A549 (cell line): ENCODE measurements at regions not wholly inside any gene's neighbourhood (a gene's known extent, or its start where the extent isn't known, plus 50 kb on each side); places are given as distances from the start of the nearest gene placed in this dataset.

Source experiments
- ATAC-seq, 2 experiments: fragments of 200-7000 bp in 1 of 2; fragments of >200 bp in 1 of 2; cut with Nextera tagmentation in 1 of 2; cut with Tn5 transposase in 1 of 2; 3 replicates each; pipeline versions ENCODE4 v1.8.0 to v1.9.1; 2018 to 2020; ENCODE audit warnings: mild to moderate bottlenecking in 1 of 2, moderate library complexity in 1 of 2
- CTCF ChIA-PET: fragments of 300-600 bp; sonication (Branson Sonifier 250); formaldehyde crosslinking; extraction: SDS; loops from one replicate; lab custom pipeline; 2021; ENCODE audit warnings: antibody characterized with exemption, inconsistent platforms; lab: Yijun Ruan, JAX
- POLR2A ChIA-PET: fragments of 350-600 bp; formaldehyde crosslinking; extraction: SDS; loops from one replicate; lab custom pipeline; 2021; ENCODE audit warnings: antibody characterized with exemption, inconsistent platforms; lab: Yijun Ruan, JAX
- DNase-seq, 2 experiments: peaks; one replicate each; pipeline versions ENCODE4 v3.0.0 to v3.0.0-alpha.2; 2011 to 2016; ENCODE audit warnings: low read depth in 1 of 2, low spot score in 1 of 2
- FAIRE-seq: peaks from 2 replicates; lab custom pipeline; 2011; peaks lifted over from hg19 to GRCh38; lab: Jason Lieb, UNC
- H3K27ac ChIP-seq, 2 experiments: fragments of >200 bp; sonication (Bioruptor Twin); formaldehyde crosslinking; 3 replicates each; pipeline ENCODE4 v1.5.1; 2016 to 2017
- H3K4me1 ChIP-seq: fragments of >200 bp; sonication (Bioruptor Twin); formaldehyde crosslinking; 3 replicates; pipeline ENCODE4 v1.6.1; 2016
- H3K4me2 ChIP-seq: fragments of >200 bp; sonication (Bioruptor Twin); formaldehyde crosslinking; 3 replicates; pipeline ENCODE4 v1.6.1; 2016
- H3K4me3 ChIP-seq: fragments of >200 bp; sonication (Bioruptor Twin); formaldehyde crosslinking; 3 replicates; pipeline ENCODE4 v1.5.1; 2016
- H3K9me3 ChIP-seq: fragments of >200 bp; sonication (Bioruptor Twin); formaldehyde crosslinking; 3 replicates; pipeline ENCODE4 v1.6.1; 2016
- CBX8 ChIP-seq: fragments of 200-600 bp; sonication (generic); IDR thresholded peaks from 2 replicates; pipeline ENCODE4 v1.6.1; 2016
- CEBPB ChIP-seq, 2 experiments: fragments of >200 bp in 1 of 2; sonication (Bioruptor Twin) in 1 of 2; formaldehyde crosslinking in 1 of 2; IDR thresholded peaks; 2 replicates each; pipeline ENCODE4 v1.6.1; 2012 to 2016
- CHD4 ChIP-seq: fragments of 200-600 bp; sonication (generic); IDR thresholded peaks from 2 replicates; pipeline ENCODE4 v1.6.1; 2016; ENCODE audit warnings: antibody characterized with exemption, mild to moderate bottlenecking, borderline replicate concordance
- EHF ChIP-seq: fragments of 250-450 bp; sonication (Bioruptor Pico); IDR thresholded peaks from 2 replicates; pipeline ENCODE4 v1.5.0; 2020; ENCODE audit warnings: mild to moderate bottlenecking
- EHMT2 ChIP-seq: fragments of 200-600 bp; sonication (generic); IDR thresholded peaks from 2 replicates; pipeline ENCODE4 v1.6.1; 2016; ENCODE audit warnings: antibody characterized with exemption, low read depth, mild to moderate bottlenecking, moderate library complexity
- ELK1 ChIP-seq: fragments of 150-350 bp; IDR thresholded peaks from 2 replicates; pipeline ENCODE4 v1.6.1; 2014; ENCODE audit warnings: low read depth, mild to moderate bottlenecking, low read length
- FOSB ChIP-seq: fragments of 250-450 bp; sonication (Bioruptor Pico); IDR thresholded peaks from 2 replicates; pipeline ENCODE4 v1.5.0; 2020; ENCODE audit warnings: mild to moderate bottlenecking, moderate library complexity
- FOSL2 ChIP-seq, 2 experiments: fragments of 450-650 bp in 1 of 2; fragments of >200 bp in 1 of 2; sonication (Bioruptor Twin) in 1 of 2; formaldehyde crosslinking; IDR thresholded peaks; 2 replicates each; pipeline versions ENCODE4 v1.5.0 to v1.6.1; 2016 to 2020; ENCODE audit warnings: mild to moderate bottlenecking in 1 of 2, moderate library complexity in 1 of 2
- HDAC2 ChIP-seq: fragments of 200-600 bp; sonication (generic); IDR thresholded peaks from 2 replicates; pipeline ENCODE4 v1.6.1; 2016
- HES2 ChIP-seq: fragments of >200 bp; sonication (Bioruptor Twin); formaldehyde crosslinking; IDR thresholded peaks from 2 replicates; pipeline ENCODE4 v1.6.1; 2016
- HOXB13 ChIP-seq: fragments of 250-450 bp; sonication (Bioruptor Pico); IDR thresholded peaks from 2 replicates; pipeline ENCODE4 v1.5.0; 2020; ENCODE audit warnings: low read depth, mild to moderate bottlenecking, moderate library complexity
- JUN ChIP-seq, 2 experiments: fragments of >200 bp; sonication (Bioruptor Twin); formaldehyde crosslinking; IDR thresholded peaks; 2 replicates in 1 of 2; 3 replicates in 1 of 2; pipeline ENCODE4 v1.6.1; 2016 to 2017
- KDM1A ChIP-seq: fragments of 200-600 bp; sonication (generic); IDR thresholded peaks from 2 replicates; pipeline ENCODE4 v1.6.1; 2016; ENCODE audit warnings: low read depth, mild to moderate bottlenecking
- MAZ ChIP-seq: fragments of 150-350 bp; IDR thresholded peaks from 2 replicates; pipeline ENCODE4 v1.6.1; 2014; ENCODE audit warnings: antibody characterized with exemption, low read depth, low read length, borderline replicate concordance
- MYC ChIP-seq: IDR thresholded peaks from 2 replicates; pipeline ENCODE4 v1.6.1; 2012; ENCODE audit warnings: mild to moderate bottlenecking, inconsistent platforms, low read length, improper control_type of control experiment, borderline replicate concordance
- NFE2L2 ChIP-seq: fragments of 150-350 bp; conservative IDR thresholded peaks from 2 replicates; pipeline ENCODE4 v1.6.1; 2014; ENCODE audit warnings: low read length
- NPAS2 ChIP-seq: fragments of 250-450 bp; sonication (Bioruptor Pico); IDR thresholded peaks from 2 replicates; pipeline ENCODE4 v1.8.0; 2022; ENCODE audit warnings: mild to moderate bottlenecking, moderate library complexity, borderline replicate concordance
- NR3C1 ChIP-seq: fragments of >200 bp; sonication (Bioruptor Twin); formaldehyde crosslinking; IDR thresholded peaks from 3 replicates; pipeline ENCODE4 v1.6.1; 2017
- POLR2A ChIP-seq: IDR thresholded peaks from 2 replicates; pipeline ENCODE4 v1.6.1; 2012; ENCODE audit warnings: mild to moderate bottlenecking, low read length
- REST ChIP-seq: fragments of 200-600 bp; sonication (generic); IDR thresholded peaks from 2 replicates; pipeline ENCODE4 v1.6.1; 2016; ENCODE audit warnings: antibody characterized with exemption, mild to moderate bottlenecking, moderate library complexity
- RFX5 ChIP-seq: fragments of 450-650 bp; IDR thresholded peaks from 2 replicates; pipeline ENCODE4 v1.7.1; 2014; ENCODE audit warnings: antibody characterized with exemption, mild to moderate bottlenecking, moderate library complexity
- RNF2 ChIP-seq: fragments of 200-600 bp; sonication (generic); IDR thresholded peaks from 2 replicates; pipeline ENCODE4 v1.6.1; 2016; ENCODE audit warnings: low read depth, mild to moderate bottlenecking, antibody characterized with exemption, moderate library complexity, borderline replicate concordance
- SMC3 ChIP-seq: fragments of >200 bp; sonication (Bioruptor Twin); formaldehyde crosslinking; IDR thresholded peaks from 3 replicates; pipeline ENCODE4 v1.6.1; 2018; ENCODE audit warnings: inconsistent platforms
- SREBF2 ChIP-seq: fragments of 450-650 bp; IDR thresholded peaks from 2 replicates; pipeline ENCODE4 v1.6.1; 2014; ENCODE audit warnings: mild to moderate bottlenecking, moderate library complexity
- TFCP2L1 ChIP-seq: fragments of 250-450 bp; sonication (Bioruptor Pico); IDR thresholded peaks from 2 replicates; pipeline ENCODE4 v1.5.0; 2021; ENCODE audit warnings: mild to moderate bottlenecking
- ZC3H11A ChIP-seq: fragments of 450-650 bp; IDR thresholded peaks from 2 replicates; pipeline ENCODE4 v1.6.1; 2014; ENCODE audit warnings: antibody characterized with exemption, mild to moderate bottlenecking
- ZNF302 ChIP-seq: fragments of 250-450 bp; sonication (Bioruptor Pico); IDR thresholded peaks from 2 replicates; pipeline ENCODE4 v1.9.0; 2021; ENCODE audit warnings: inconsistent platforms, mild to moderate bottlenecking, moderate library complexity
- ZSCAN20 ChIP-seq: fragments of 250-450 bp; sonication (Bioruptor Pico); IDR thresholded peaks from 2 replicates; pipeline ENCODE4 v1.8.0; 2022; ENCODE audit warnings: mild to moderate bottlenecking, moderate library complexity
- WGBS: methylation state at CpG from one replicate; pipeline ENCODE4 v1.1.6; 2017; ENCODE audit errors: missing lambda C conversion rate; 5-methylcytosine and 5-hydroxymethylcytosine counted together

GRCh38 chr2:75792996-75793395 is 82.3 kb upstream of the GCFC2 start:
- POLR2A ChIA-PET: no interaction called here
- DNase-seq: no peak
- Histone ChIP-seq H3K27ac (no peak overlapping the region), H3K4me1 (no peaks in the 10 kb centered on the region), H3K4me2 (no peak overlapping the region), H3K4me3 (no peak overlapping the region), H3K9me3 (no peaks in the 10 kb centered on the region)
- 59% methylated on average over 1 of the region's 1 CpG for WGBS
- CTCF ChIA-PET: no interaction called here
- no peak for ATAC-seq
- TF ChIP-seq MAZ: no peak
- no peak for FAIRE-seq

DNA sequence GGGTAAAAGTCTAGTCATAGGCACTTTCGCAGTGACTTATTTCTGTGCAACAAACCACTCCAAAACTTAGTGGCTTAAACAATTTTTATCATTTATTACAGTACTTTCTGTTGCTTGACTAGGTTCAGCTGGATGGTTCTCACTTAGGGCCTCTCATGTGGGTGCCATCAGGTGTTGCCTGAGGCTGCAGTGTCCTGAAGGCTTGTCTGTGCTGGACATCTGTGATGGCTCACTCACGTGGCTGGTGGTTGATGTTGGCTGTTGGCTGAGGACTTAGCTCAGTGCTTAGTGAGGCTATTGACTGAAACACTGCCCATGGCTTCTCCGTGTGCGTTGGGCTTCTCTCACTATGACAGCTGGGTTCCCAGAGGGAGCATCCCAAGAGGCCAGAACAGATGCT is 81.4 kb upstream of the GCFC2 start:
- CTCF ChIA-PET: no interaction called here

DNA sequence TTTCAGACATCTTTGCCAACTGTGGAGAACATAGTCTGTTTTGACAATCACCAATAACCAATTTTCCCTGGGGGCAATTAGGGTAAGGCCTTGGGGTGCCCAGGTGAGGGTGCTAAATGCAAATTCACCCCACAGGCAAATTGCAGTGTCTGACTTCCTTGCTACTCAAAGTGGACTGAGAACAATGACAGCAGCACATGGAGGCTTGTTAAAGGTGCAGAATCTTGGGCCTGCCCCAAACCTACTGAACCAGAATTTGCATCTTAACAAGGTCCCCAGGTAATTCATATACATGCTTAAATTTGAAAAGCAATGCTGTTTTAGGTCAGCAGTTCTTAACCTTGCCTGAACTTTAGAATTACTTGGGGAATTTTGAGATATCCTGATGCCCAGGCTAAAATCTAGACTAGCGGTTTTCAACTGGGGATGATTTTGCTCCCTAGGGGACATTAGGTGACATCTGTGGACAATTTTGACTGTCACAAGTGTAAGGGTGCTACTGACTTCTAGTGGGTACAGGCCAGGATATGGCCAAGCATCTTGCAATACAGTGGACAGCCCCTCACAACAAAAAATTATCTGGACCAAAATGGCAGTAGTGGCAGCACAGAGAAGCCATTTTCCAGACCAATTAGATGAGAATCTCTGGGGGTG is 80.2 kb upstream of the GCFC2 start:
- H3K4me3 ChIP-seq: no peak overlapping the region
- H3K4me1 ChIP-seq: no peaks in the 10 kb centered on the region
- FAIRE-seq (no peak), ATAC-seq (no peak), DNase-seq (no peak)
- H3K9me3 ChIP-seq: no peaks in the 10 kb centered on the region
- ChIA-PET CTCF (no interaction called here), POLR2A (no interaction called here)
- H3K27ac ChIP-seq: no peak overlapping the region
- WGBS: 82% methylated on average over 1 of the region's 1 CpG
- TF ChIP-seq FOSB (CRISPR knock-in tag): no peak
- no peak overlapping the region for H3K4me2 ChIP-seq

More for the DNA sequence above, 81.4 kb upstream of the GCFC2 start:
- TF ChIP-seq ZNF302 (CRISPR knock-in tag): no peak
- no peak for TF ChIP-seq FOSL2 (IDR thresholded peaks at IDR 0.05)
- TF ChIP-seq FOSL2 (CRISPR knock-in tag; IDR thresholded peaks at IDR 0.05): no peak
- no peak for TF ChIP-seq RFX5
- TF ChIP-seq TFCP2L1 (CRISPR knock-in tag): no peak
- TF ChIP-seq JUN (IDR thresholded peaks at IDR 0.05): no peak
- no peak for TF ChIP-seq EHMT2
- no peak for TF ChIP-seq RNF2
- TF ChIP-seq CBX8: no peak
- no peak for TF ChIP-seq SMC3
- no peak for TF ChIP-seq MYC
- TF ChIP-seq NPAS2: no peak
- no peak for TF ChIP-seq KDM1A
- no peak for TF ChIP-seq EHF (CRISPR knock-in tag)
- no peak for TF ChIP-seq HOXB13
- TF ChIP-seq POLR2A: no peak
- no peak for TF ChIP-seq NR3C1
- no peak for TF ChIP-seq HDAC2
- TF ChIP-seq ZSCAN20 (CRISPR knock-in tag): no peak
- no peak for TF ChIP-seq CHD4
- WGBS: 41% methylated on average over 4 of the region's 4 CpGs
- POLR2A ChIA-PET: no interaction called here
- Histone ChIP-seq H3K4me2 (no peak overlapping the region), H3K4me3 (no peak overlapping the region), H3K9me3 (no peaks in the 10 kb centered on the region), H3K4me1 (no peaks in the 10 kb centered on the region), H3K27ac (no peak overlapping the region)
- ATAC-seq: no peak
- no peak for FAIRE-seq
- DNase-seq: no peak

DNA sequence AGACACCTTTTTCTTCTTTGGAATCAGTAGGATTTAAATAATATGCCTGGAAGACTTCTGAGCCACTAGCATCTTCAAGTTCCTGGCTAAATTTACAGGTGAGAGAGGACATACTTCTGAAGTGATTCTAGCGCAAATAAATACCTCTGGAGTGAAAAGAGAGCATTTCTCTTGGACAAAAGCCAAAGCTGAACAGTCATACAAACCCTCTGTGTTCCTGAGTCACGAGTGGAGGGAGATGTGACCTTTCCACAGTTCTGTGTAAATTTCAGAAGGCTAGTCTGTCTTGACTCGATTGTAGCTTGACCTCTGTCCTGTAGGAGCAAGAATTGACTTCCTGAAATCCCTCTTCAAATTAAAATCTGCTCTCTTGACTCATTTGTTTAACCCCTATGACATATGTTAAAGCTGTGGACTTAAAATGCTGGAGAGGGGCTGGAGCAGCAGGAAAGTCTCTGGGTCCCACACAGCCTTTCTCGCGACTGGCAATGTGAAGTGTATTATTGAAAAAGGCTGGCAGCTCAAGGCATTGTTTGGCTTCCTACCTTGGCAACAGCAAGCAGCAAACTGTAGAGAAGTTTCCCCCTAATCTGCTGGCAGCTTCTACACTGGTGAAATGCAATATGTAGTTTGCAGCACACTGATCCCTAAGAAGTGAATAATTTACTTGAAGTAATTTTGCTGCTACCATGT is 79.6 kb upstream of the GCFC2 start:
- DNase-seq (no peak), ATAC-seq (no peak), FAIRE-seq (no peak)
- H3K4me1 ChIP-seq: no peaks in the 10 kb centered on the region
- POLR2A ChIA-PET: no interaction called here
- TF ChIP-seq CEBPB (IDR thresholded peaks at IDR 0.05): no peak
- TF ChIP-seq ZSCAN20 (CRISPR knock-in tag): no peak
- no peak for TF ChIP-seq HDAC2
- no peak for TF ChIP-seq SREBF2
- TF ChIP-seq NR3C1: no peak
- TF ChIP-seq ELK1: no peak
- TF ChIP-seq POLR2A: no peak
- TF ChIP-seq REST: no peak
- TF ChIP-seq EHF (CRISPR knock-in tag): no peak
- TF ChIP-seq HES2: no peak
- TF ChIP-seq ZC3H11A: no peak
- TF ChIP-seq NFE2L2: no peak
- TF ChIP-seq, all 56 proteins: peak for 0
- Histone ChIP-seq H3K4me2 (no peak overlapping the region), H3K9me3 (no peaks in the 10 kb centered on the region), H3K27ac (no peak overlapping the region), H3K4me3 (no peak overlapping the region)
- CTCF ChIA-PET: interaction anchor here (0.6 kb wide), 1 partner anchor 21 kb away, joined by 3 read pairs; no protein-coding TSS in a partner anchor
- 34% methylated on average over 5 of the region's 5 CpGs for WGBS
